ENCODE measurements at regions not wholly inside any gene's neighbourhood (a gene's known extent, or its start where the extent isn't known, plus 50 kb on each side); places are given as distances from the start of the nearest gene placed in this dataset.

DNA sequence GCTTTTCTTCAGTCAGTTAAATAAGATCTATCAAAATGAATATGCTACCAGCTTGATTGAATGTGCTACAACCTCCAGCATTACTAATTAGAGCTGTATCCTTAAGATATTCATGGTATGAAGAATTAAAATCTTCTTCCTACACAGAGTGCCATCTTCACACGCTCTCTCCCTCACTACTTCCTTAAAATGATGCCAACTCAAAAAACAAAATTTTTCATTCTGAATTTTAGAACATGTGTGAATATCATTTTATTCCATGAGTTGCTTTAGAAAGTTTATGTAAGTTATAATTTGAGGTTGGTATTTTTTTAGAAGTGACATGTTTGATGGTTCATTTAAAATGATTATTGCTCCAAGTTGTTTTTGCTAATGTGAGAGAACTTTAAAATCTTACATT lies 407.5 kb upstream of the CELF2 start:
- H3K9me2 ChIP-seq (replicated peaks; ENCODE audit: insufficient read depth, low read length): no peaks in the 10 kb centered on the region
- no peaks in the 10 kb centered on the region for H3K9me3 ChIP-seq (ENCODE audit: low read length)
- H3K4me2 ChIP-seq (ENCODE audit: low read depth, low read length, poor library complexity, severe bottlenecking): no peak overlapping the region
- no peaks in the 10 kb centered on the region for H3K4me1 ChIP-seq (ENCODE audit: low read length)
- H3K4me3 ChIP-seq (ENCODE audit: low read length): no peak overlapping the region
- no peaks in the 10 kb centered on the region for H4K20me1 ChIP-seq (ENCODE audit: insufficient read depth, low read depth, low read length)
- H3K36me3 ChIP-seq (ENCODE audit: insufficient read depth, low read length): no peaks in the 10 kb centered on the region
- DNase-seq: no peak
- no peaks in the 10 kb centered on the region for H3K27me3 ChIP-seq (ENCODE audit: low read length)
- no peak overlapping the region for H2AFZ ChIP-seq (ENCODE audit: low read length)
- H3K9ac ChIP-seq (ENCODE audit: low read length): no peak overlapping the region
- no peaks in the 10 kb centered on the region for H3K79me2 ChIP-seq (ENCODE audit: low read length)
- no peak overlapping the region for H3K27ac ChIP-seq (ENCODE audit: low read length)

DNA sequence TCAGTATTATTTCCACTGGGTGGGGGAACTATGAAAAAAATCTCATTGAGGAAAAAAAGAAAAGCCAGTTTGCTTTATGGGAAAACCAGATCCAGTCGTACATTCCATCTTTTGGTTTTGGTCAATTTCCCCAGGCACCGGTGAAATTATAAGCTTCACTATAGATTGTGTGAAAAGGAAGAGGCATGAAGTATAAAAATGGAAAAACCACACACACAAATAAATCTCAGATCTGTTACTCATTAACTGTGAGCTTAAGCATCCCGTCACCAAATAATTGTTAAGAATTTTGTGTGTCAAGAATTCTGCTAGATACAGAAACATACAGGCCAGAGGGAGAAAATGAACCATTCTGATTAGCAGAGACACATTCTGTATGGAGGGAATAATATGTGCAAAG lies 405.5 kb upstream of the CELF2 start:
- DNase-seq: no peak
- Histone ChIP-seq H3K4me3 (ENCODE audit: low read length) (no peak overlapping the region), H3K27ac (ENCODE audit: low read length) (no peak overlapping the region)

DNA sequence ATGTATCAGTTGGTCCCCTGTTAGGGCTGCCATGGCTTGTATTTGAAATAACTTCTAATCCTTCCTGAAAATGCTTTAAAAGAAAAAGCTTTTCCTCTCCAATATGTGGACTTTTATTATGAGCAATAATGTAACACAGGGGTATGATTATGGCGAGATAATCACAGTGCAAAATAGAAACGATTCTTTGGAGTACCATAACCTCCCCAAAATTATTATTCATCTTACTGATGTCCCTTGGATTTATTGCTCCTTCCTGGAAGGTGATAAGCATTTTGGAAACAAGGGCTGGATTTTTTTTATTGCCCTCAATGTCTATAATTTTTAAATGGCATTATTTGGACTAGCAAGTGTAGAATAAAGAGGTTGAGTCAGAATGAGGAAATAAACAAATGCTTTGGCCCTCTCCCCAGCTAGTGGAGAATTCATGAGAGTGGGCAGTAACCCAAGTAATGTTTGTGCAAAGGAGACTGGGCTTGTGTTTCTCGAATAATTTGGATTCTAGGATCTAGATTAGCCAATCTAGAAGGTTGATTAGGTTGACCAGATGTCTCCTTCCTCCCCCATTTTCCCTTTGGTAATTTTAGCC lies 403.9 kb upstream of the CELF2 start:
- Histone ChIP-seq H3K9me2 (replicated peaks; ENCODE audit: insufficient read depth, low read length) (no peaks in the 10 kb centered on the region), H3K79me2 (ENCODE audit: low read length) (no peaks in the 10 kb centered on the region), H2AFZ (ENCODE audit: low read length) (no peak overlapping the region), H3K36me3 (ENCODE audit: insufficient read depth, low read length) (no peaks in the 10 kb centered on the region), H3K9me3 (ENCODE audit: low read length) (no peaks in the 10 kb centered on the region), H3K27me3 (ENCODE audit: low read length) (no peaks in the 10 kb centered on the region), H3K27ac (ENCODE audit: low read length) (no peak overlapping the region), H4K20me1 (ENCODE audit: insufficient read depth, low read depth, low read length) (no peaks in the 10 kb centered on the region), H3K9ac (ENCODE audit: low read length) (no peak overlapping the region), H3K4me3 (ENCODE audit: low read length) (no peak overlapping the region), H3K4me1 (ENCODE audit: low read length) (no peaks in the 10 kb centered on the region), H3K4me2 (ENCODE audit: low read depth, low read length, poor library complexity, severe bottlenecking) (no peak overlapping the region)
- DNase-seq: no peak

More for the DNA sequence above, 405.5 kb upstream of the CELF2 start:
- H3K4me1 ChIP-seq (ENCODE audit: low read length): no peaks in the 10 kb centered on the region
- no peak overlapping the region for H3K4me2 ChIP-seq (ENCODE audit: low read depth, low read length, poor library complexity, severe bottlenecking)
- no peaks in the 10 kb centered on the region for H4K20me1 ChIP-seq (ENCODE audit: insufficient read depth, low read depth, low read length)
- H3K9me2 ChIP-seq (replicated peaks; ENCODE audit: insufficient read depth, low read length): no peaks in the 10 kb centered on the region
- H2AFZ ChIP-seq (ENCODE audit: low read length): no peak overlapping the region
- no peaks in the 10 kb centered on the region for H3K36me3 ChIP-seq (ENCODE audit: insufficient read depth, low read length)
- no peaks in the 10 kb centered on the region for H3K27me3 ChIP-seq (ENCODE audit: low read length)
- no peaks in the 10 kb centered on the region for H3K9me3 ChIP-seq (ENCODE audit: low read length)
- no peaks in the 10 kb centered on the region for H3K79me2 ChIP-seq (ENCODE audit: low read length)
- no peak overlapping the region for H3K9ac ChIP-seq (ENCODE audit: low read length)

DNA sequence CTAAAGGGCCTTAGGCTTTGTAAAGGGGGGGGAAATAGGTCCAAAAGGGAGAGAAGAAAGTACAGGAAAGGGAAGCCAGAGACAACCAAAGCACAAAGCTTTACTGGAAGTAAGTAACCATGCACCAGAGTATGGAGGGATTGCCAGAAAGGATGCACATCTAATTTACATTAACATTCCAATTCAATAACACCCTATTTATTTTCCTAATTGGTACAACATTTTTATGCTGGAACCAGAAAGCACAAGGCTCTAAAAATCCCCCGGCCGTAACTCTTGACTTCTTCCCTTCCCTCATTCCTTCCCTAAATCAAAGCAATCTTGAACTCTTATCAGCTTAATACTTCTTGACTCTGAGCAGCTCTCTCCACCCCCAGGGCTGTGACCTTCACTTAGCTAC lies 400.0 kb upstream of the CELF2 start:
- Histone ChIP-seq H3K9me2 (replicated peaks; ENCODE audit: insufficient read depth, low read length) (no peaks in the 10 kb centered on the region), H3K27ac (ENCODE audit: low read length) (no peak overlapping the region), H2AFZ (ENCODE audit: low read length) (no peak overlapping the region), H4K20me1 (ENCODE audit: insufficient read depth, low read depth, low read length) (no peaks in the 10 kb centered on the region), H3K4me1 (ENCODE audit: low read length) (no peaks in the 10 kb centered on the region), H3K4me3 (ENCODE audit: low read length) (no peak overlapping the region), H3K79me2 (ENCODE audit: low read length) (no peaks in the 10 kb centered on the region), H3K9ac (ENCODE audit: low read length) (no peak overlapping the region), H3K36me3 (ENCODE audit: insufficient read depth, low read length) (no peaks in the 10 kb centered on the region), H3K9me3 (ENCODE audit: low read length) (no peaks in the 10 kb centered on the region), H3K4me2 (ENCODE audit: low read depth, low read length, poor library complexity, severe bottlenecking) (no peak overlapping the region), H3K27me3 (ENCODE audit: low read length) (no peaks in the 10 kb centered on the region)
- no peak for DNase-seq

DNA sequence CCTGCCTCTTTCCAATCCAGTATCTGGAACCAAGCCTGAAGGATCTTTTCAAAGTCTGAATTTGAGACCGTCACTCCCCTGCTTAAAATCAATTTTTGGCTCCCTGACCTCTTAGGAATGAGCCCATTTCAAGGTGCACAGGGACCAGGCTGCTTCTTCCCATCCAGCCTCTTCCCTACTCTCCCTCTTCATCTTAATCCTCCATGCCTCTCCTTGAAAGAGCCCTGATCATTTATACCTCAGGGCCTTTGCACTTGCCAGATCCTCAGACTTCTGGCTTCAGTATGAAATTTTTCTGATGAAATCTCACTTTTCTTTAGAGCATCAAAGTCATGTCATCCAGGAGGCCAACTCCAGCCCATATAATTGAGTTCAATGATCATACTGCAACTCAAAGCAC lies 399.5 kb upstream of the CELF2 start:
- H2AFZ ChIP-seq (ENCODE audit: low read length): no peak overlapping the region
- no peaks in the 10 kb centered on the region for H3K36me3 ChIP-seq (ENCODE audit: insufficient read depth, low read length)
- H3K4me2 ChIP-seq (ENCODE audit: low read depth, low read length, poor library complexity, severe bottlenecking): no peak overlapping the region
- H3K4me3 ChIP-seq (ENCODE audit: low read length): no peak overlapping the region
- no peaks in the 10 kb centered on the region for H4K20me1 ChIP-seq (ENCODE audit: insufficient read depth, low read depth, low read length)
- H3K27me3 ChIP-seq (ENCODE audit: low read length): no peaks in the 10 kb centered on the region
- no peaks in the 10 kb centered on the region for H3K9me3 ChIP-seq (ENCODE audit: low read length)
- no peaks in the 10 kb centered on the region for H3K79me2 ChIP-seq (ENCODE audit: low read length)
- no peaks in the 10 kb centered on the region for H3K4me1 ChIP-seq (ENCODE audit: low read length)
- no peaks in the 10 kb centered on the region for H3K9me2 ChIP-seq (replicated peaks; ENCODE audit: insufficient read depth, low read length)
- H3K9ac ChIP-seq (ENCODE audit: low read length): no peak overlapping the region
- no peak overlapping the region for H3K27ac ChIP-seq (ENCODE audit: low read length)
- DNase-seq: no peak

DNA sequence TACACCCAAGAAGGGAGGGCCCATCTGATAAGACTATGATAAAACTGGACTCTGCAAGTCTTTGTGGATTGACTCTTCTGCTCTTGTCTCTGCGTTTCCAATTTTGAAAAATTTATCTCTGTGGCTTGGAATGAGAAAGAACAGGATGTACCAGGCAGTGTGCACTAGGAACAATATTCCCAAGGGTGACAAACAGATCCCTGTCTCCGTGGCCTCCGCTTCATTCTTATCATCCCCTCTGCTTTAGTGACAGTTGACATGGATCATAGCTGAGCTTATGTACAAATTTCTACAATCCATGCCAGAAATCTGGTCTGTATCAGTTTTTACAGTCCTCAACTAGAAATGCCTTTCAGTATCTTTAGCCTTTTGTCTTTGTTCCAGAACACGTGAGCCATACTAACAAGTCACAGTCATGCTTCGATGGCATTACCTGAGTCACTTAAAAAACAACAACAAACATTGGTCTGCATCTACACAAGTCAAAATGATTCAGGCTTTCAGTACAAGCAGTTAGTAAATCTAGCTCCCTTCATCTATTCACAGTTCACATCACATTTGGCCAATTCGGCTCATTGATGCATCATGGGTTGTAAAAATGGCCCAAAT lies 393.6 kb upstream of the CELF2 start:
- Histone ChIP-seq H2AFZ (ENCODE audit: low read length) (no peak overlapping the region), H4K20me1 (ENCODE audit: insufficient read depth, low read depth, low read length) (no peaks in the 10 kb centered on the region), H3K4me2 (ENCODE audit: low read depth, low read length, poor library complexity, severe bottlenecking) (no peak overlapping the region), H3K9me2 (replicated peaks; ENCODE audit: insufficient read depth, low read length) (no peaks in the 10 kb centered on the region), H3K36me3 (ENCODE audit: insufficient read depth, low read length) (no peaks in the 10 kb centered on the region), H3K9ac (ENCODE audit: low read length) (no peak overlapping the region), H3K4me3 (ENCODE audit: low read length) (no peak overlapping the region), H3K79me2 (ENCODE audit: low read length) (no peaks in the 10 kb centered on the region), H3K4me1 (ENCODE audit: low read length) (peaks cover 4% of the 10 kb centered on the region; the same call in 1 of the 2 replicates), H3K9me3 (ENCODE audit: low read length) (no peaks in the 10 kb centered on the region), H3K27me3 (ENCODE audit: low read length) (no peaks in the 10 kb centered on the region), H3K27ac (ENCODE audit: low read length) (no peak overlapping the region)
- no peak for DNase-seq

DNA sequence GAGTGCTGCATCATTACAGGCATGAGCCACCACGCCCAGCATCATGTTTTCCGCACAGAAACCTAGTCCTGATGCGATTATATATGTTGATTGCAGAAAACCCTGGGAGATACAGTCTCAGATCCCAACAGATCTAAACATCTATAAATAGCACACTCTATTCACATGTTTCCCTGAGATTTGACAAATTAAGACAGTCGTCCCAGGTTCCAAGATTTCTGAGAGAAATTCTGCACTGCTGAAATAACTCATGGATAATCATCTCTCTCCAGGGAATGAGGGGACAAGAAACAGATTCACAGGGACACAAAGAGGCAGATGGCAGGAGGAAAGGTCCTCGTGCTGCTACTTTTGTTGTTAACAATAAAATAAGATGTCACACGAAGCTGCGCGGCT lies 393.1 kb upstream of the CELF2 start:
- H3K27ac ChIP-seq (ENCODE audit: low read length): no peak overlapping the region
- no peak overlapping the region for H2AFZ ChIP-seq (ENCODE audit: low read length)
- no peak overlapping the region for H3K4me3 ChIP-seq (ENCODE audit: low read length)
- H3K36me3 ChIP-seq (ENCODE audit: insufficient read depth, low read length): no peaks in the 10 kb centered on the region
- H4K20me1 ChIP-seq (ENCODE audit: insufficient read depth, low read depth, low read length): no peaks in the 10 kb centered on the region
- H3K9me3 ChIP-seq (ENCODE audit: low read length): no peaks in the 10 kb centered on the region
- no peak for DNase-seq
- no peak overlapping the region for H3K4me2 ChIP-seq (ENCODE audit: low read depth, low read length, poor library complexity, severe bottlenecking)
- no peak overlapping the region for H3K9ac ChIP-seq (ENCODE audit: low read length)
- no peaks in the 10 kb centered on the region for H3K27me3 ChIP-seq (ENCODE audit: low read length)
- peaks cover 4% of the 10 kb centered on the region; the same call in 1 of the 2 replicates for H3K4me1 ChIP-seq (ENCODE audit: low read length)
- H3K79me2 ChIP-seq (ENCODE audit: low read length): no peaks in the 10 kb centered on the region
- no peaks in the 10 kb centered on the region for H3K9me2 ChIP-seq (replicated peaks; ENCODE audit: insufficient read depth, low read length)

DNA sequence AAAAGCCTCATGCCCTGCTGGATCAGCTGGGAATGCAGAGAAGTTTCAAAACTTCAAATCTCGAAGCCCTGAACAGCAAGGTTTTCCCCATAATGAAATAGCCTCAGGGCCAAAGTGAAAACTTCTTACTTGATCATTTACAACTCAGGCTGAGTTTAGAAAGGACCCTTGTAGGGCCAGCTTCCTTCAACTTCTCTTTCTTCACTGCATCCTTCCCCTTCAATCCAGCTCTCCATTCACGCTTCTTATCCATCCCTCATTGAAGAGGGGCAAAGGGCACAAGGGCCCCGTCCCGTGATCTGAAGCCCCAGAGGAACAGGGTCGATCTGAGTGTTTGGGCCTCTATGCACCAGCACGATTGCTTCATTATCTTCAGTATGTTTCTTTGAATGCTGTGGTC lies 392.2 kb upstream of the CELF2 start:
- Histone ChIP-seq H3K36me3 (ENCODE audit: insufficient read depth, low read length) (no peaks in the 10 kb centered on the region), H3K4me2 (ENCODE audit: low read depth, low read length, poor library complexity, severe bottlenecking) (no peak overlapping the region), H3K27me3 (ENCODE audit: low read length) (0 out of 2 replicates have a peak, but pooled peaks cover 4% of the 10 kb centered on the region), H3K9me3 (ENCODE audit: low read length) (no peaks in the 10 kb centered on the region), H3K9ac (ENCODE audit: low read length) (no peak overlapping the region), H3K4me1 (ENCODE audit: low read length) (peaks cover 4% of the 10 kb centered on the region; the same call in 1 of the 2 replicates), H2AFZ (ENCODE audit: low read length) (no peak overlapping the region), H3K27ac (ENCODE audit: low read length) (no peak overlapping the region), H3K79me2 (ENCODE audit: low read length) (no peaks in the 10 kb centered on the region), H4K20me1 (ENCODE audit: insufficient read depth, low read depth, low read length) (no peaks in the 10 kb centered on the region), H3K4me3 (ENCODE audit: low read length) (no peak overlapping the region), H3K9me2 (replicated peaks; ENCODE audit: insufficient read depth, low read length) (no peaks in the 10 kb centered on the region)
- DNase-seq: no peak

Data from Karpas-422 (cell line).